Uterus (tissue), 3 donors: ENCODE measurements at regions not wholly inside any gene's neighbourhood (a gene's known extent, or its start where the extent isn't known, plus 50 kb on each side); places are given as distances from the start of the nearest gene placed in this dataset.

ENCODE experiments used
- DNase-seq, 2 donors: peaks; one replicate each; pipeline ENCODE4 v3.0.0-alpha.2; 2019 to 2020
- H3K27ac ChIP-seq, 2 donors: fragments of 200-600 bp; sonication (generic); 1 replicate in 1 of 2; 2 replicates in 1 of 2; pipeline ENCODE4 v1.5.1; 2016 to 2018
- H3K27me3 ChIP-seq, 2 donors: fragments of 200-600 bp; sonication (generic); one replicate each; pipeline ENCODE4 v1.5.1; 2018 to 2019; ENCODE audit warnings: control low read depth in 1 of 2
- H3K36me3 ChIP-seq, 2 donors: fragments of 200-600 bp; sonication (generic); one replicate each; pipeline ENCODE4 v1.5.1; 2019; ENCODE audit warnings: control low read depth in 1 of 2
- H3K4me1 ChIP-seq, 2 donors: fragments of 200-600 bp; sonication (generic); one replicate each; pipeline ENCODE4 v1.5.1; 2018 to 2019; ENCODE audit warnings: control low read depth in 1 of 2
- H3K4me3 ChIP-seq, 2 donors: fragments of 200-600 bp; sonication (generic); 1 replicate in 1 of 2; 2 replicates in 1 of 2; pipeline ENCODE4 v1.5.1; 2018 to 2019; ENCODE audit warnings: mild to moderate bottlenecking in 1 of 2
- H3K9me3 ChIP-seq, 2 donors: fragments of 200-600 bp; sonication (generic); one replicate each; pipeline ENCODE4 v1.5.1; 2019; ENCODE audit warnings: control low read depth in 1 of 2
- POLR2A ChIP-seq, 2 donors: fragments of 450-650 bp; IDR thresholded peaks; one replicate each; pipeline ENCODE4 v1.6.1; 2016; ENCODE audit warnings: antibody characterized with exemption in 2 of 2, mild to moderate bottlenecking in 1 of 2, moderate library complexity in 1 of 2
- intact Hi-C: fragments of 100-400 bp; cut with DNase I; formaldehyde crosslinking; loops from one replicate; pipeline ENCODE4 v1.15.1; 2023; ENCODE audit warnings: low total_unique reads
- TF ChIP-seq, protein P1 (sequence below), 4 experiments: fragments of 200-600 bp in 2 of 4; fragments of 450-650 bp in 2 of 4; sonication (generic) in 2 of 4; IDR thresholded peaks; one replicate each; pipeline ENCODE4 v1.5.1; 2016 to 2019; ENCODE audit warnings: antibody characterized with exemption in 4 of 4, mild to moderate bottlenecking in 2 of 4, moderate library complexity in 1 of 4
- donor health status: DM: yes; HTN: yes; CAD: no.

GRCh38 chr3:67292356-67293121 lies 294.4 kb downstream of the KBTBD8 start:
- no peaks in the 10 kb centered on the region for H3K4me1 ChIP-seq
- no peak for TF ChIP-seq POLR2A (IDR thresholded peaks at IDR 0.05)
- TF ChIP-seq, protein P1, sequence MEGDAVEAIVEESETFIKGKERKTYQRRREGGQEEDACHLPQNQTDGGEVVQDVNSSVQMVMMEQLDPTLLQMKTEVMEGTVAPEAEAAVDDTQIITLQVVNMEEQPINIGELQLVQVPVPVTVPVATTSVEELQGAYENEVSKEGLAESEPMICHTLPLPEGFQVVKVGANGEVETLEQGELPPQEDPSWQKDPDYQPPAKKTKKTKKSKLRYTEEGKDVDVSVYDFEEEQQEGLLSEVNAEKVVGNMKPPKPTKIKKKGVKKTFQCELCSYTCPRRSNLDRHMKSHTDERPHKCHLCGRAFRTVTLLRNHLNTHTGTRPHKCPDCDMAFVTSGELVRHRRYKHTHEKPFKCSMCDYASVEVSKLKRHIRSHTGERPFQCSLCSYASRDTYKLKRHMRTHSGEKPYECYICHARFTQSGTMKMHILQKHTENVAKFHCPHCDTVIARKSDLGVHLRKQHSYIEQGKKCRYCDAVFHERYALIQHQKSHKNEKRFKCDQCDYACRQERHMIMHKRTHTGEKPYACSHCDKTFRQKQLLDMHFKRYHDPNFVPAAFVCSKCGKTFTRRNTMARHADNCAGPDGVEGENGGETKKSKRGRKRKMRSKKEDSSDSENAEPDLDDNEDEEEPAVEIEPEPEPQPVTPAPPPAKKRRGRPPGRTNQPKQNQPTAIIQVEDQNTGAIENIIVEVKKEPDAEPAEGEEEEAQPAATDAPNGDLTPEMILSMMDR (IDR thresholded peaks at IDR 0.05): no peak
- no peak overlapping the region for H3K4me3 ChIP-seq
- no peaks in the 10 kb centered on the region for H3K36me3 ChIP-seq
- no peaks in the 10 kb centered on the region for H3K27me3 ChIP-seq
- no peak for DNase-seq
- no peak overlapping the region for H3K27ac ChIP-seq
- intact Hi-C loops: no loop called here
- H3K9me3 ChIP-seq: no peaks in the 10 kb centered on the region

DNA sequence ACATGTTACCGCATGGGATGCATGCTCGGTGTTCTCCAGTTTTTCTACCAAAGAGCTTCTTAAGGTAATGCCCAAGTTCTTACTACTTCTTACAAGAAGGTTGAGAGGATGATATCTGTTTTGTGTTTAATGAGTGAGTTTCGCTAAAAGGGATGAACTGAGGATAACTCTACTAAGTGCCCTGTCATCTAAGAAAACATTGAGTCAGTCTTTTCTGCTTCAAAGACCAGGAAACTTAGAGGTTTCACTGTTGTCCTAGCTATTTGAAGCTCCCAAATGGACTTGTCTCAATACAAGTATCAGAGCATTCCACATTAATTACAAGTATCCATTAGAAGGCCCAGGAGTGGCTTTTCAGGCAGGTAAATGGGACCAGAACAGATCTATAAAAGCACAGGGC lies 296.2 kb downstream of the KBTBD8 start:
- Histone ChIP-seq H3K4me3 (no peak overlapping the region), H3K9me3 (no peaks in the 10 kb centered on the region), H3K36me3 (no peaks in the 10 kb centered on the region), H3K4me1 (no peaks in the 10 kb centered on the region), H3K27me3 (no peaks in the 10 kb centered on the region), H3K27ac (no peak overlapping the region)
- no peak for TF ChIP-seq POLR2A (IDR thresholded peaks at IDR 0.05)
- TF ChIP-seq, protein P1 (IDR thresholded peaks at IDR 0.05): no peak
- no peak for DNase-seq
- intact Hi-C loops: no loop called here

- Histone ChIP-seq H3K4me1 (no peaks in the 10 kb centered on the region), H3K9me3 (no peaks in the 10 kb centered on the region), H3K36me3 (no peaks in the 10 kb centered on the region), H3K27me3 (no peaks in the 10 kb centered on the region), H3K4me3 (no peak overlapping the region), H3K27ac (no peak overlapping the region)
- no peak for DNase-seq
- TF ChIP-seq, protein P1 (IDR thresholded peaks at IDR 0.05): no peak
- TF ChIP-seq POLR2A (IDR thresholded peaks at IDR 0.05): no peak
- intact Hi-C loops: no loop called here
These were observed 298.2 kb downstream of the KBTBD8 start for GRCh38 chr3:67296039-67296892.

- no peak overlapping the region for H3K27ac ChIP-seq
- no peak overlapping the region for H3K4me3 ChIP-seq
- no peaks in the 10 kb centered on the region for H3K27me3 ChIP-seq
- no peaks in the 10 kb centered on the region for H3K36me3 ChIP-seq
- TF ChIP-seq POLR2A (IDR thresholded peaks at IDR 0.05): no peak
- TF ChIP-seq, protein P1 (IDR thresholded peaks at IDR 0.05): no peak
- intact Hi-C loops: no loop called here
- no peak for DNase-seq
- H3K4me1 ChIP-seq: no peaks in the 10 kb centered on the region
- no peaks in the 10 kb centered on the region for H3K9me3 ChIP-seq
These were observed 299.8 kb downstream of the KBTBD8 start for GRCh38 chr3:67297715-67298475.
